ENCODE measurements at regions not wholly inside any gene's neighbourhood (a gene's known extent, or its start where the extent isn't known, plus 50 kb on each side); places are given as distances from the start of the nearest gene placed in this dataset.

- TF ChIP-seq ZNF384 (IDR thresholded peaks at IDR 0.05) (no peak), SP1 (IDR thresholded peaks at IDR 0.05) (no peak), FOXM1 (IDR thresholded peaks at IDR 0.05; ENCODE audit: borderline replicate concordance) (no peak), CTBP1 (IDR thresholded peaks at IDR 0.05; ENCODE audit: borderline replicate concordance) (no peak), FOXA1 (IDR thresholded peaks at IDR 0.05) (no peak), L3MBTL2 (conservative IDR thresholded peaks at IDR 0.05) (no peak), LEF1 (IDR thresholded peaks at IDR 0.05; ENCODE audit: borderline replicate concordance) (no peak)
Measured at GRCh38 chr16:66172463-66172862, 194.0 kb upstream of the CDH5 start.

Data from HEK293T (cell line).